ENCODE measurements at regions not wholly inside any gene's neighbourhood (a gene's known extent, or its start where the extent isn't known, plus 50 kb on each side); places are given as distances from the start of the nearest gene placed in this dataset.

DNA sequence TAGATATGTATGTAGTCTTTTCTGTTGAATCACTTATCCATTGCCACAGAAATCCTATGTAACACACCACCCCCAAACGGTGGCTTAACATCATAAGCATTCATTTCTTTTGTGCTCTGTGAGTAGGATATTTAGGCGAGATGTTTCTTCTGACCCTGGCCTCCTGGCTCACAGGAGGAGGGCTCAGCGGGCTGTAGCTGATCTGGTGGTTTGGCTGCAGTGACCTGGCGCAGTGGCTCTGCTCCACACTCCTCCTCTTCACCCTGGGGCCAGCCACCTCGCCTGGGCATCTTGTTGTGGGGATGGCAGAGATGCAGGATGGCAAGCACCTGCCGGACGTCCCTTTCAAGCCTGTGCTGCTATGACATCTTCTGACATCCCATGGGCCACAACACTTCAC lies 147.1 kb upstream of the IRS2 start:
- TF ChIP-seq, protein P1, sequence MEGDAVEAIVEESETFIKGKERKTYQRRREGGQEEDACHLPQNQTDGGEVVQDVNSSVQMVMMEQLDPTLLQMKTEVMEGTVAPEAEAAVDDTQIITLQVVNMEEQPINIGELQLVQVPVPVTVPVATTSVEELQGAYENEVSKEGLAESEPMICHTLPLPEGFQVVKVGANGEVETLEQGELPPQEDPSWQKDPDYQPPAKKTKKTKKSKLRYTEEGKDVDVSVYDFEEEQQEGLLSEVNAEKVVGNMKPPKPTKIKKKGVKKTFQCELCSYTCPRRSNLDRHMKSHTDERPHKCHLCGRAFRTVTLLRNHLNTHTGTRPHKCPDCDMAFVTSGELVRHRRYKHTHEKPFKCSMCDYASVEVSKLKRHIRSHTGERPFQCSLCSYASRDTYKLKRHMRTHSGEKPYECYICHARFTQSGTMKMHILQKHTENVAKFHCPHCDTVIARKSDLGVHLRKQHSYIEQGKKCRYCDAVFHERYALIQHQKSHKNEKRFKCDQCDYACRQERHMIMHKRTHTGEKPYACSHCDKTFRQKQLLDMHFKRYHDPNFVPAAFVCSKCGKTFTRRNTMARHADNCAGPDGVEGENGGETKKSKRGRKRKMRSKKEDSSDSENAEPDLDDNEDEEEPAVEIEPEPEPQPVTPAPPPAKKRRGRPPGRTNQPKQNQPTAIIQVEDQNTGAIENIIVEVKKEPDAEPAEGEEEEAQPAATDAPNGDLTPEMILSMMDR (IDR thresholded peaks at IDR 0.05) = no peak
- no peak for TF ChIP-seq POLR2A (IDR thresholded peaks at IDR 0.05)

Data from adrenal gland (tissue), 5 donors.